ENCODE measurements at regions not wholly inside any gene's neighbourhood (a gene's known extent, or its start where the extent isn't known, plus 50 kb on each side); places are given as distances from the start of the nearest gene placed in this dataset.

- Histone ChIP-seq H3K36me3 (replicated peaks) (no peaks in the 10 kb centered on the region), H3K4me1 (no peaks in the 10 kb centered on the region), H3K9me3 (no peaks in the 10 kb centered on the region), H3K27me3 (ENCODE audit: low read depth) (no peaks in the 10 kb centered on the region), H3K4me3 (no peak overlapping the region)
- in situ Hi-C loops (cut with MboI; ENCODE audit: low sequenced_read_pairs), result no loop called here
- DNase-seq (ENCODE audit: low spot score in 2 of 2), result no peak
Observed at GRCh38 chr2:8149985-8150539, 531.8 kb upstream of the ID2 start.

- H3K27me3 ChIP-seq (ENCODE audit: low read depth), result no peaks in the 10 kb centered on the region
- no peak overlapping the region for H3K4me3 ChIP-seq
- in situ Hi-C loops (cut with MboI; ENCODE audit: low sequenced_read_pairs), result no loop called here
- H3K4me1 ChIP-seq, result no peaks in the 10 kb centered on the region
- no peak for DNase-seq (ENCODE audit: low spot score in 2 of 2)
- H3K36me3 ChIP-seq (replicated peaks), result no peaks in the 10 kb centered on the region
- H3K9me3 ChIP-seq, result no peaks in the 10 kb centered on the region
Observed at GRCh38 chr2:8151888-8152287, 530.0 kb upstream of the ID2 start.

- Histone ChIP-seq H3K36me3 (replicated peaks) (no peaks in the 10 kb centered on the region), H3K4me1 (no peaks in the 10 kb centered on the region), H3K4me3 (no peak overlapping the region), H3K9me3 (no peaks in the 10 kb centered on the region), H3K27me3 (ENCODE audit: low read depth) (no peaks in the 10 kb centered on the region)
- in situ Hi-C loops (cut with MboI; ENCODE audit: low sequenced_read_pairs), result no loop called here
- DNase-seq (ENCODE audit: low spot score in 2 of 2), result no peak
Observed at GRCh38 chr2:8152392-8153257, 529.2 kb upstream of the ID2 start.

GRCh38 chr2:8153258-8153718, 528.6 kb upstream of the ID2 start:
- Histone ChIP-seq H3K27me3 (ENCODE audit: low read depth) (no peaks in the 10 kb centered on the region), H3K9me3 (no peaks in the 10 kb centered on the region), H3K4me1 (no peaks in the 10 kb centered on the region), H3K36me3 (replicated peaks) (no peaks in the 10 kb centered on the region), H3K4me3 (no peak overlapping the region)
- no peak for DNase-seq (ENCODE audit: low spot score in 2 of 2)
- in situ Hi-C loops (cut with MboI; ENCODE audit: low sequenced_read_pairs), result no loop called here

GRCh38 chr2:8154270-8154669, 527.6 kb upstream of the ID2 start:
- Histone ChIP-seq H3K4me3 (no peak overlapping the region), H3K9me3 (no peaks in the 10 kb centered on the region), H3K4me1 (no peaks in the 10 kb centered on the region), H3K27me3 (ENCODE audit: low read depth) (no peaks in the 10 kb centered on the region), H3K36me3 (replicated peaks) (no peaks in the 10 kb centered on the region)
- no peak for DNase-seq (ENCODE audit: low spot score in 2 of 2)
- in situ Hi-C loops (cut with MboI; ENCODE audit: low sequenced_read_pairs), result no loop called here

GRCh38 chr2:8154936-8155335, 526.9 kb upstream of the ID2 start:
- in situ Hi-C loops (cut with MboI; ENCODE audit: low sequenced_read_pairs), result no loop called here
- no peak for DNase-seq (ENCODE audit: low spot score in 2 of 2)
- no peaks in the 10 kb centered on the region for H3K9me3 ChIP-seq
- no peak overlapping the region for H3K4me3 ChIP-seq
- no peaks in the 10 kb centered on the region for H3K36me3 ChIP-seq (replicated peaks)
- no peaks in the 10 kb centered on the region for H3K27me3 ChIP-seq (ENCODE audit: low read depth)
- H3K4me1 ChIP-seq, result no peaks in the 10 kb centered on the region

- Histone ChIP-seq H3K9me3 (no peaks in the 10 kb centered on the region), H3K4me1 (no peaks in the 10 kb centered on the region), H3K27me3 (ENCODE audit: low read depth) (no peaks in the 10 kb centered on the region), H3K4me3 (no peak overlapping the region), H3K36me3 (replicated peaks) (no peaks in the 10 kb centered on the region)
- no peak for DNase-seq (ENCODE audit: low spot score in 2 of 2)
- in situ Hi-C loops (cut with MboI; ENCODE audit: low sequenced_read_pairs), result no loop called here
Observed at GRCh38 chr2:8157621-8158430, 524.0 kb upstream of the ID2 start.

GRCh38 chr2:8158711-8159110, 523.1 kb upstream of the ID2 start:
- no peak overlapping the region for H3K4me3 ChIP-seq
- H3K9me3 ChIP-seq, result no peaks in the 10 kb centered on the region
- H3K27me3 ChIP-seq (ENCODE audit: low read depth), result no peaks in the 10 kb centered on the region
- no peaks in the 10 kb centered on the region for H3K36me3 ChIP-seq (replicated peaks)
- in situ Hi-C loops (cut with MboI; ENCODE audit: low sequenced_read_pairs), result no loop called here
- no peaks in the 10 kb centered on the region for H3K4me1 ChIP-seq
- no peak for DNase-seq (ENCODE audit: low spot score in 2 of 2)

GRCh38 chr2:8159211-8159965, 522.5 kb upstream of the ID2 start:
- in situ Hi-C loops (cut with MboI; ENCODE audit: low sequenced_read_pairs), result no loop called here
- H3K4me1 ChIP-seq, result no peaks in the 10 kb centered on the region
- H3K9me3 ChIP-seq, result no peaks in the 10 kb centered on the region
- H3K27me3 ChIP-seq (ENCODE audit: low read depth), result no peaks in the 10 kb centered on the region
- no peaks in the 10 kb centered on the region for H3K36me3 ChIP-seq (replicated peaks)
- no peak for DNase-seq (ENCODE audit: low spot score in 2 of 2)
- H3K4me3 ChIP-seq, result no peak overlapping the region

- H3K36me3 ChIP-seq (replicated peaks), result no peaks in the 10 kb centered on the region
- H3K4me3 ChIP-seq, result no peak overlapping the region
- no peaks in the 10 kb centered on the region for H3K4me1 ChIP-seq
- no peak for DNase-seq (ENCODE audit: low spot score in 2 of 2)
- no peaks in the 10 kb centered on the region for H3K9me3 ChIP-seq
- in situ Hi-C loops (cut with MboI; ENCODE audit: low sequenced_read_pairs), result no loop called here
- H3K27me3 ChIP-seq (ENCODE audit: low read depth), result no peaks in the 10 kb centered on the region
Observed at GRCh38 chr2:8159966-8160603, 521.8 kb upstream of the ID2 start.

GRCh38 chr2:8160959-8161358, 520.9 kb upstream of the ID2 start:
- Histone ChIP-seq H3K27me3 (ENCODE audit: low read depth) (no peaks in the 10 kb centered on the region), H3K4me3 (no peak overlapping the region), H3K36me3 (replicated peaks) (no peaks in the 10 kb centered on the region), H3K4me1 (no peaks in the 10 kb centered on the region), H3K9me3 (no peaks in the 10 kb centered on the region)
- no peak for DNase-seq (ENCODE audit: low spot score in 2 of 2)
- in situ Hi-C loops (cut with MboI; ENCODE audit: low sequenced_read_pairs), result no loop called here

- no peaks in the 10 kb centered on the region for H3K36me3 ChIP-seq (replicated peaks)
- no peaks in the 10 kb centered on the region for H3K27me3 ChIP-seq (ENCODE audit: low read depth)
- H3K9me3 ChIP-seq, result no peaks in the 10 kb centered on the region
- no peak overlapping the region for H3K4me3 ChIP-seq
- no peaks in the 10 kb centered on the region for H3K4me1 ChIP-seq
- DNase-seq (ENCODE audit: low spot score in 2 of 2), result no peak
- in situ Hi-C loops (cut with MboI; ENCODE audit: low sequenced_read_pairs), result no loop called here
Observed at GRCh38 chr2:8162552-8162951, 519.3 kb upstream of the ID2 start.

- in situ Hi-C loops (cut with MboI; ENCODE audit: low sequenced_read_pairs), result no loop called here
- H3K27me3 ChIP-seq (ENCODE audit: low read depth), result no peaks in the 10 kb centered on the region; the same call in 1 of the 2 replicates
Observed at GRCh38 chr2:8165550-8165949, 516.3 kb upstream of the ID2 start.

More at GRCh38 chr2:8165550-8165949, 516.3 kb upstream of the ID2 start:
- H3K4me1 ChIP-seq, result no peaks in the 10 kb centered on the region
- no peaks in the 10 kb centered on the region for H3K9me3 ChIP-seq
- H3K4me3 ChIP-seq, result no peak overlapping the region
- no peak for DNase-seq (ENCODE audit: low spot score in 2 of 2)
- no peaks in the 10 kb centered on the region for H3K36me3 ChIP-seq (replicated peaks)

All from HAP-1 (cell line).